ENCODE measurements at regions not wholly inside any gene's neighbourhood (a gene's known extent, or its start where the extent isn't known, plus 50 kb on each side); places are given as distances from the start of the nearest gene placed in this dataset.
A peak's percentile ranks its signal among the peaks of the same experiment; 100 is the strongest.
"Not testable (repeated sequence)": the region's sequence is repeated elsewhere in the genome, so short reads cannot be mapped to it uniquely, and the experiment has no call there.

DNA sequence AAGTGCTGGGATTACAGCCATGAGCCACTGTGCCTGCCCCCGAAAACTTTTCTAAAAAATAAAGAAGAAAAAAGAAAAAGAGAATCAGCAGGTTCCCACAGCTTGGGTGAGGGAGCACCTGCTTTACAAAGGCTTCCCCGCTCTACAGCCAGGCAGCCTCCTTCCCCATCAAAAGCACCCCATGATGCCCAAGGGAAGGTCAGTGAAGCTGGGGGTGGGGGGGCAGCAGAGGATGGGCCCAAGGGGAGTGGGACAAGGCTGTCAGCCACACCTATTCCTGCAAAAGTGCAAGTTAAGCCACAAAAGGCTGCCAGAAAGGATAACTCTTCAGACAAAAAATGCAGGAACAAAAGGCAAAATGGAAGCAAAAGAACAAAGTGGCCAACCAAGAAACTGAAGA lies 72.5 kb downstream of the FAM50B start:
- no peak for DNase-seq

DNA sequence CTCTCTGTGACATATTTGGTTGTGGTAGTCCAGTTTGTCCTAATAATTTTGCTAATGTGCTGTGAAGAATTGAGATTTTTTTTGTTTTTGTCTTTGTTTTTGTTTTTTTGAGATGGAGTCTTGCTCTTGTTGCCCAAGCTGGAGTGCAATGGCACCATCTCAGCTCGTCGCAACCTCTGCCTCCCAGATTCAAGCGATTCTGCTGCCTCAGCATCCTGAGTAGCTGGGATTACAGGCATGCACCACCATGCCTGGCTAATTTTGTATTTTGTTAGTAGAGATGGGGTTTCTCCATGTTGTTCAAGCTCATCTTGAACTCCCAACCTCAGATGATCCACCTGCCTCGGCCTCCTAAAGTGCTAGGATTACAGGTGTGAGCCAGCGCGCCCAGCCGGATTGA lies 73.4 kb downstream of the FAM50B start:
- not testable (repeated sequence) for DNase-seq

DNA sequence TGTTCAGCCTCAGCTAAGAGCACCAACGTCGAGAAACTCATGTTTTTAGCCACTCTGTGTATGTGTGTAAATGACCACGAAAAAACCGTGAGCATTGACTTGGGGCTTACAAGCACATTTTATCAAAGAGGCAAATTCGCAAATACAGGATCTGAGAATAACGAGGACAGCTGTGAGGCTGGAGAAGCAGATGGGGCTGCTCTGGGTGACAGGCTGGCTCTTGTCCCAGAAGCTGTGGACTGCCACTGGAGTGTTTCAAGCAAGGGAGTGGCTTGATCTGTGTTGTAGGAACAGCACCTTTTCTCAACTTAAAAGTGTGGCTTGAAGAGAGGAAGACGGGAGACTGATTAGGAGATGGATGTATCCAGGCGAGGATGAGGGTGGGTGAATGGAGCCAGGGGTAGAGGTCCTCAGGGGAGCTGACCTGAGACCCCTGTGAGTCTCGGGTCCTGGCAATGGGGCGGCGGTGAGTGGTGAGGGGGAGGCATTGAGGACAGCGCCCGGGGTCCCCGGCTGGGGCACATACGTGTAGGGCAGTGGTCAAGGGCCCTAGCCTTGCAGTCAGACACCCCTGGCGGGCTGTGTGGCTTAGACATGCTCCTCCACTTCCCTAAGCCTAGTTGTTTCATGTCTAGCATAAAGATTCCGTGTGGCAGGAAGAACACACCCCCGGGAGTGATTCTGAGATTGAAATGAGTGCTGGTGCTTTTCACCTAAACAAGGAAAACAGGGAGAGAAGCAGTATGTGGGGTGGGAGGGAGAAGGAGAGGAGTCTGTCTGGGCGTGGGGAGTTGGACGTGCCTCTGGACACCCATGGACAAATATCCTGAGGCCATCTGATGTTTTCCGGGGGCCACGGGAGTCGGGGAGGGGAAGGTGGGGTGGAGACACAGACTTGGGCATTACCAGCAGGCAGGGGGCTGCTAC lies 76.3 kb downstream of the FAM50B start:
- not testable (repeated sequence) for DNase-seq

DNA sequence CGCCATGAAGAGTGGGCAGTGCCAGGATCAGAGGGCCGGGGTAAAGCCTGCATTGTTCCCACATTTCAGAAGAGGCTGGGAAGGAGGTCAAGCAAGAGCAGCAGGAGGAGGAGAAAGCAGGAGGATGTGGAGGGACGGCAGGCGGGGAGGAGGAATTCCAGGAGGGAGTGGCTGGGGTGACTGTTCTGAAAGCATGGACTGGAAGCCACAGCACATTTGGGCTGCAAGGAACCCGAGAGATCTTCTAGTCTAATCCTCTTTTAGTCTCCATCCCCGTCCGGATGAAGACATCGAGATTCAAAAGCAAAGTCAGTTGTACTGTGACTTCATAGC lies 76.9 kb downstream of the FAM50B start:
- DNase-seq, result no peak

DNA sequence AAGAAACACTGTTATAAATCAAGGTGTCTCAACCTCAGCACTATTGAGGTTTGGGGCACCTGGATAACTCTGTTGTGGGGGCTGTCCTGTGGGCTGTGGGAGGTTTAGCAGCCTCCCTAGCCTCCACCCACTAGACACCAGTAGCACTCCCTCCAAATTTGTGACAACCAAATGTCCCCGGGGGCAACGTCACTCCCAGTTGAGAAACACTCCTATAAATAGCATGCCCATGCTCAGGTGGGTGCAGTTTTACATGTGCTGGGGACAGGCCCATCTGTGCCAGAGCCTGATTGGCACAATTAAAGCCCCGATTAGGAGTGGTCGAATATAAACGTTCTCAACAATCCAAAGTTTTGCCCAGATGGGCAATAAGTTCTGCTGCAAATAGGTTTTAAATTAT lies 78.9 kb downstream of the FAM50B start:
- no peak for DNase-seq

DNA sequence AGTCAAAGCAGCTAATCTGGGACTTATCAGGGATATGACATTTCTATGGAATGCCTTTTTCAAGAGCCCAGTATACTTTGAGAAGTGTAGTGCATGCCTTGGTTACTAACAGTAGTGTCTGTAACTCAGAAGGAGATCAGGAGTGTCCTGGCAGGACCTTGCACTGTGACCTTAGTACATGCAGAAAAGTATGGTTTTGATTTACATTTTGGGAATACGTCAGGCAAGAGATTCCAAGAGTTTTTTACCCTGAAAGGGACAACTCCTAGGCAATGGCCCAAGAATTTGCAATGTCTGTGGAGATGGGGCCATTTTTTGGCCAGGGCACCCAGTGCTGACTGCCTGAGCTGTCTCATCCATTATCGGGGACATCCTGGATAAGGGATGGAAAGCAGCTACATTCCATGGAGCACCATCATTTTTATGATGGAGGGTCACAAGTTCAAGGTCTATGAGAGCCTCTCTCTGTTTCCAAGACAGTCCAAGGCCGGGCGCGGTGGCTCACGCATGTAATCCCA lies 80.2 kb downstream of the FAM50B start:
- DNase-seq, result no peak

DNA sequence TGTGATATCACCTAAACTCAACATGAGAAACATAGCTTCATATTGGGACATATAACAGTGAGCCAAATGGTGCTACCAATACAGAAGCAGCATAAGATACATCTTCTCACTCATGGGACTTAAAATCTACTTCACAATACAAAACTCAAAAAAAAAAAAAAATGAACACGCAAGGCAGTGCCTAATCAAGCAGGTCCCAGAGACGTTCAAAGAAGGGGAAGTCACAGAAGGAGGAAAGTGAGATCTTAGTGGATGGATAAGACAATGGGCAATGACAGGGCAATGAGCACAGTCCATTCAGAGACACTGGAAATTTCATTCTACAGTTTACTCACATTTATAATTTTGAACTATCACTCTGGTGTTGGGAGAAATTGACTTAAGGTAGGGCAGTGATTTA lies 88.3 kb downstream of the FAM50B start:
- DNase-seq, result peak in 2 of 4 experiments; percentile 10 to 11

DNA sequence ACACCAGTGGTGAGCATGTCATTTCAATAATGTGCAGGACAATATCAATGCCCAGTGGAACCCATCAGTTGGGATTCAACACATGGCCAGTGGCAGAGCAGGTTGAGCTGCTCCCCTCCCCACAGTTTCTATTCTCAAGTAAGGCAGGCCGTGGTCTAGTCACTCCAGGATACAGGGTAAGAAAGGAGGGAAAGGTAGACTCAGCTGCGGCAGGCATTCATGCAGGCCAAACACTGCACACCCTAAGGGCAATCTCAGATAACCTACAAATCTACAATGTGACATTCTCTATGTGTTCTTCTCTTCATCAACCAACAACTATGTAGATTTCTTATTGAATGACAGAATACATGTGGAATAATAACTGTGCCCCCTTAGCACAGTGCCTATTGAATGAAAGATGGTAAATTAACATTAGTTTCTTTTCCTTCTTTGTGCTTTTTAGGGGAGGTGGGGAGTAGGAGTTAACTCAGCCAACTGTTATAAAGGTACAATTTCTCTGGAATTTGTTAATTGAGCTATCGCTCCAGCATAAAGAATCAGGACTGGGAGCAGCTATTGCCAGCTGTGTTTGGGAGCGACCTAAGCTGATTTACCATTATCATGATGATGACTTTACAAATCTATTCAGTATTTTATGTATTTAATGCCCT lies 89.7 kb downstream of the FAM50B start:
- DNase-seq, result no peak

DNA sequence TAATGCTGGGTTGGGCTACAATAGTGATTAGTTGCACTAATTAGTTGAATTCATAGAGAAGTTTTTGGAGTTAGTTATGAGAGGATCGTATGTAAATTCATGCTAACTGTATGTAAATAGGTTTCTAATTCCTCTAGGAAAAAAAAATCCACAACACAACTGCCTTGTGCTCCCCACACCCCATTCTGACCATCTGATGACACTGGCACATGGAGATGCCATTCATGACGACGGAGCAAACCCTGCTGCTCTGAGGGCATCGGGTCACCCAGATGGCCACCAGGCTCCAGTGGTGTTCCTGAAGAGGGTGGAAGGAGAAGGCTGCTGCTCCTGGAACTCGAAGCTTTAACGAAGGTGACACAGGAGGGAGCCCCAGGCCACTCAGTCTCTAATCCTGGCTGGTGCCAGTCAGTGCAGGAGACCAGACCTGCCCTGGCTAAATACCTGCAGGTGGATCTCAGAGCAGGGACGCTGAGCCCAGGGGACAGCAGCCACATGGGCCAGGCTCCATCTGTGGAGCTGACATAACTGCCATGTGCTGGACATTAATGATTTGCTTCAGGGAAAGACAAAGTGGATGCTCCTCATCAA lies 90.3 kb downstream of the FAM50B start:
- DNase-seq, result no peak

DNA sequence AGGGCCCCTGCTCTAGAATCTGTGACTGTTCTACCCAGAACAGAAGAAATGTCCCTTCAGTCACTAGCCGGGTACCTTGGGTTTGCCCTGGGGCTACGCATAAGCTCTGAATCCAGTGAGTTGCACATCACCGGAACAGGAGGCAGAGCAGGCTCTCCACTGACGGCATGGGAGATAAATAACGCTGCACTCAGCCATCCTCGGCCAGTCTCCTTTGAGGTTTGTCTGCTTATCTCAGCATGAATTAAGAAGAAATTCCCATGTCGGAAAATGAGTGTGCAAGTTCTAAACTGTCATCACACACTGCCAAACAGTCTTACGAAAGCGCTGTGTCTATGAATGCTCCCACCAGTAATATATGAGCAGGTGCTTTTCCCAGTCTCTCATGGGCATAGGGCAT lies 90.8 kb downstream of the FAM50B start:
- peak; percentile 2 to 39 (median 10) for DNase-seq

DNA sequence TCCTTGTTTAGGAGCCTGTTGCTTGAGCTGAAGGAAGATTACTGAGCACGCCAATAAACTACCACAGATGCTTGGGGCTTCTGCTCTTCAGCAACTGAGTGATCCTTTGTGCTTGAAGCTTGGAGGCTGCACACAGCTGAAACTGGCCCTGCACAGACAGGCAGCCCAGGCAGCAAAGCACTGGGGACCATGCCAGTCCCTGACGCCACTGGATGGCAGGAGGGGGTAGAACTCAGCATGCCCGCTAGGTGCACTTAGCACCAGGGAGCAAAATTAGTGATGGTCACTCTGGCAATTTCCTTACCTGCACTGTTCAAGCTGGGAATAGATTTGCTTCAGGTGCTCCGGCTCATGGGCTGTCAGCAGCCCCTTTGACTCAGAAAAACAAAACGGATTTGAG lies 91.5 kb downstream of the FAM50B start:
- no peak for DNase-seq

DNA sequence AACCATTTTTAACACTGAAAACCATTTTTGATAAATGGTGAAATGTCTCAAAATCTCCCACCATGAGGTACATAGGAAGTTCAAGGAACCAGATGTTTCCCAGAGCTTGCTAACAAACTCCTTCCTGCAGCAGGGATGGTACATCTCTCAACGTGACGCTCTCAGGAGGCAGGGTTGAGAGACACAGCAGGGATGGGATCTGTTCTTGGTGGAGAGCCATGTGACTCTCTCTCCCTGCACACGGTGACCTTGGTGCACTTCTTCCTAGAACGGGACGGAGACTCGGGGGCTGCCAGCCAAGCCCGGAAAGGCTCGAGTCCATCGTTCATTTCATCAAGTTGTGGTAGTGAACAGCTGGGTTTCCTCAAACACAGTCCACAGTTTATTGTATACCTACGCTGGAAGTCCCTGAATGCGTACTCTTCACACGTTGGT lies 94.2 kb downstream of the FAM50B start:
- peak; percentile 4 to 40 (median 14) for DNase-seq

DNA sequence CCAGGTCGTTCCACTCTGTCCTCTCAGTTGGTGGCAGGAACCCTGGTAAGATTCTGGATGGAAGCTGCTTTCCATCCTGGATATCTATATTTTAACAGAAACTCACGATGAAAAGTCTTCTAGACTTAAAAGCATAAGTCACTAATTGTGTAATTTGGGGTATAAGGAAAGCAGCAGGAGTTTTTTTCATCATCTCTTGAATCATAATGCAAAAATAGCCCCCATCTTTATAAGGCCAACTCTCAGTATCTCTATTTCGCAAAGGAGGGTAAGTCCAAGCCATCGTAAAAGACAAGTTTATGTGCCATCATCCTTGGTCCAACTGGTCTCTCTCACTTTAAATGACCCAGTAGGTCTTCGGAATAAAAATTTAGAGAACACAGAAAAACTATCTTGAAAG lies 95.1 kb downstream of the FAM50B start:
- no peak for DNase-seq

DNA sequence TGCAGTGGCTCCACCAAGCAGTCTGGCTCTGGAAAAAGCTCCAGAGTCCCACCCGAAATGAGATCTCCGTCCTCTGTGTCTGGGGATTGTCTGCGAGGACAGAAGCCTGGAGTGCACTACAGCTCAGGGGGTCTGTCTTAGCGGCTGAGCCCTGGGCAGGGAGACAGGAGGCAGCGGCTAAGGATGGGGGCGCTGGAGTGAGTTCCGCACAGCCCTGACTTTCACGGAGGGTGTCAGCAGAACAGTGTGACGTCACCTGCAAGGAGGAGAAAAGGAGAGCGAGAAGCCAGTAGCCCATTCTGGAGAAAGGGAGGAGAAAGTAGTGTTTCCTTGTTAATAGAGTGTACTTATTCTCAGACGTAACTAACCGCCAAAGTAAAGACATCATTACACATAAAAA lies 97.6 kb downstream of the FAM50B start:
- DNase-seq, result no peak

DNA sequence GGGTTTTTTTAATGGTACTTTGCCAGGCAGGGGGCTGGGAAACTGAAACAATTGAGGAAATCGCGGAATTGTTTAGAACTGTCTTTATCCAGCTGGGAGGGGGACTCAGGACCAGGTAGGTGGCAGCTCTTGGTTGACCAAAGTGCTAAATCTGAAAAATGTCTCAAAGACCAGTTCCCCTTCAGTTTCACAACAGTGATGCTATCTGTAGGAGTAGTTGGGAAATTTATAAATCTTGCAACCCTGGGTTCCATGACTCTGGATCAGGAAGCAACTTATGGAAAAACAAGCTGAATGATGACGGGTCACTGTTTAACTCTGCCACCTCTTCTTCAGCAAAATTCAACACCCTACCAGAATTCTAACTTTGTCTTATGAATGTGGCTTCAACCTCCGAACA lies 99.7 kb downstream of the FAM50B start:
- peak in 2 of 4 experiments; percentile 10 to 16 for DNase-seq

DNA sequence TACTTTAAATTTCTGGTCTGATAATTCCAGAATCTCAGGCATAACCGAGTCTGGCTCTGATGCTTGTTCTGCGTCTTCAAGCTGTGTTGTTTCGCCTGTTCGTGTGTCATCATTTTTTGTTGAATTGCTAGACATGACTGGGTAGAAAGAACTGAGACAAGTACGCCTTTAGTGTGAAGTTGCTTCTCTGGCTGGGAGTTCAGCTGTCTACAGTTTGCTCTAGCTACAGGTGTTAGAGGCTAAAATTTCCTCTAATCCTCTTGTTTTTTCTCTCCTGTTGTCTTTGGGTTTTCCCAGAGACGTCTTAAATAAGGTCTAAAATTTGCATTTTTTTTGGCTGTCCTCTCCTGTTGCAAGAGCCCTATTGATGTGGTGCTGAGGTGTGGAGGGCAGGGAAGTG lies 100.3 kb downstream of the FAM50B start:
- DNase-seq, result no peak

DNA sequence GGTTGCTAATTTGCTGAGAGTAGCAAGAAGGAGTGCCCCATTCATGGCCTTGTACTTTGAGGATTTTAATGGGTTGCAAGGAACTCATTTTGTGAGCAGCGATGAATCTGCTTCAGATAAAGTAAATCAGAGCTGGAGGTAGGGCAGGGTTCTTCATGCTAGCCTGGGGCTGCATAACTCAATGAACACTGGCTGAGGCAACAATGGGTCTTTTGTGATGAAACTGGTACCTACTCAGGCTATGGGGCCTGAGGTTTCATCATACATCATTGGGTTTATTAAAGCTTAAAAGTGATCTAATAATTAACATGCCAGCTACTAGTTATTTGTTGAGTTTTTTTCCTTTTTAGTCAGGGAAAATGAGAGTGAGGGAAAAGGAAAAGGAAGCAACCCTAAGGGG lies 106.9 kb downstream of the FAM50B start:
- DNase-seq, result no peak

DNA sequence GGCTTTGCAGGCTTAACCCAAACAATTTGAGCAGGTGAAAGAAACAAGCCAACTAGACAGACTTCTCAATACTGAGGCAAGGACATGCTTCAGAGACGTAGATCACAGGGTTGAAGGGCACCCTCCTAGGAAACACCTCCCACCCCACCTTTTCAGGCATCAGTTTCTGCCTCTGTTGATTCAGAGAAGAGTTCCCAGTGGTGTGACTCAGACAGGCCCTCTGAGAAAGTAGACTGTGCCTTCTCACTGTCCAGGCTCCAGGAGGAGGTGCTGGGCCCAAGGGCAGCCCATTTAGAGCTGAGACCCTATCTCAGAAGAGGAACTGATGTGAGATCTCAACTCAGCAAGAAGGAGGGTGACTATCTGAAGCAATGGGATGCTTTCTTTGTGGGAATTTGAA lies 108.1 kb downstream of the FAM50B start:
- no peak for DNase-seq

DNA sequence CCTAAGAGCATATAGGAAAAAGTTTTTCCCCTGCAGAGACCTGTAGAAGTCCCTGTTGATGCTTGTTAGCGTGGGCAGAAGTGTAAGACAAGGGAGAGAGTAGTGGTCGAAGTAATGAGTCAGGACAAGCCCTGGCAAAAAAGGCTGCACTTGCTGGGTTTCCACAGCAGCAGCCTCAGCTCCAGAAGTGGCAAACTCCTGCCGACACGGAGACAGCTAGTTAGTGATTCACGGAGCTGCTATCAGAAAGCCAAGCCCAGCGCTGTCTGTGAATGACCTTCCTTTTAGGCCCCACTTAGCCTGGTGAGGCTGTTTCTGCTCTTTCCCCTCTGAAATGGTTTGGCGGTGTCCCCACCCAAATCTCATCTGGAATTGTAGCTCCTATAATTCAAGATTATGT lies 109.1 kb downstream of the FAM50B start:
- no peak for DNase-seq

DNA sequence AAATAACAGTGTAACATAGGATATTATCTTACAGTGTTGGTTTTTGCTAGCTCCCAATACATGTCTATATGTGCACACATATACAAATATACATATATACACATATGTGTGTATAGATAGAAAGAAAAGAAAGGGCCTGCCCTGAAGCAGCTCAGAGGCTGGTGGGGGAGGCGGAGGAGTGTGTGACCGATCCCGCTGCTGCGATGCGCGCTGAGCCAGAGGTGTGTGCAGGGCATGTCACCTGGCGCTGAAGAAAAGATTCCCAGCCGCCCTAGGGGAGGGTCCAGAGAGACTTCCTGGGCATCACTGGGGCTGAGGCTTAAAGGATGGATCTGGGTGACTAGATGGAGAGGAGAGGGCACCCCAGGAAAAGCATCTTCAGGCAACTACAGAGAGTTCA lies 110.2 kb downstream of the FAM50B start:
- DNase-seq, result no peak

DNA sequence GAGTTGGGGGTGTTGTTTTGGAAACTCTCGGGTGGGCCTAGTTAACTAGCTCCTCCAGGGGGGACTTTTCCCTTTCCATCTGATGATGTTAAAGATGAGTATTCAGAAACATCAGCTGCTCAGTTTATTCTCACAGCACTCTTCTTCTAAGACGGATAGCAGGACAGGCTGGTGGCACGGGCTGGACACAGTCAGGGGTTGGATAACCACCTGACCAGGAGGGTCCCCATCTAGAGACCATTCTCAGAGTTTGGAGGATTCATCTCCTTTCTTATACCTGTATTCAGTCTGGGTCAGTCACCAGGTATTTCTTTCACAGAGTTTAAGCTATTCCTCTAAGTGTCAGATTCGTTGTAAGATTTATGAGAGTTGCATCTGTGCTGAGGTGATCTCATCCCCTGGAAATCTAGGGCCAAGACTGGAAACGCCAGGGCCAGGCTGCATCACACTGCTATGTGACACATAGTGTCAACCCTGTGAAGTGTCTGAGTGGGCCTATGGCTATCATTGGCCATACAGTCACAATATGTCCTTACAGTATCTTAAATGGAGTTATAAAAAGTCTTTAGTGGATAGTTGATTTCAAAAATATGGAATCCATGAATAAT lies 111.7 kb downstream of the FAM50B start:
- no peak for DNase-seq

DNA sequence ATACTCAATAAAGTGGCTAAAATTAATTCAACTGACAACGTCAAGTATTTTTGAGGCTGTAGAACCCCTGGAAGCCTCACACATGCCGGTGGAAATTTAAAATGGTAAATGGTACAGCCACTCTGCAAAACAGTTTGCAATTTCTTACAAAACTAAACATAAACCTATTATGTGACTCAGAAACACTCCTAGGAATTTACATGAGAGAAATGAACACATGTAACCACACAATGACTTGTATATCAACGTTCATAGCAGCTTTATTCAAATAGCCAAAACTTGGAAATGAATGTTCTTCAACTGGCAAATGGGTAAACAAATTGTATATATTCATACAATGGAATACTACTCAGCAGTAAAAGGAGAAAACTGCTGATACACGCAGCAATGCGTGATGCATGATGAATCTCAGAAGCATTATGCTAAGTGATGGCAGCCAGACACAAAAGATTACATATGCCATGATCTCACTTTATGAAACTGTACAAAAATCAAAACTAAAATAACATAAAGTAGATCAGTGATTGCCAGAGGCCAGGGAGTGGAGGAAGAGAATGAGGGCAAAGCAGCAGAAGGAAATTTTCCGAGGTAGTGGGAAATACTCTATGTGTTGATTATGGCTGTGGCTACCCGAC lies 112.5 kb downstream of the FAM50B start:
- no peak for DNase-seq

Data from suppressor macrophage (primary cell).